Prostate gland (tissue), 2 donors: ENCODE measurements at regions not wholly inside any gene's neighbourhood (a gene's known extent, or its start where the extent isn't known, plus 50 kb on each side); places are given as distances from the start of the nearest gene placed in this dataset.

Experiments
- POLR2A ChIP-seq: fragments of 450-650 bp; IDR thresholded peaks from one replicate; pipeline ENCODE4 v1.6.1; 2016; ENCODE audit warnings: antibody characterized with exemption, mild to moderate bottlenecking
- POLR2AphosphoS5 ChIP-seq: sonication (generic); formaldehyde crosslinking; IDR thresholded peaks from one replicate; pipeline ENCODE4 v1.6.1; 2017; ENCODE audit warnings: antibody characterized with exemption
- TF ChIP-seq, protein P1 (sequence below), 4 experiments: fragments of 200-600 bp in 2 of 4; fragments of 450-650 bp in 2 of 4; sonication (generic) in 2 of 4; IDR thresholded peaks; 1 replicate in 3 of 4; 2 replicates in 1 of 4; pipeline ENCODE4 v1.5.1; 2016 to 2019; ENCODE audit warnings: antibody characterized with exemption in 4 of 4, mild to moderate bottlenecking in 2 of 4, moderate library complexity in 2 of 4

DNA sequence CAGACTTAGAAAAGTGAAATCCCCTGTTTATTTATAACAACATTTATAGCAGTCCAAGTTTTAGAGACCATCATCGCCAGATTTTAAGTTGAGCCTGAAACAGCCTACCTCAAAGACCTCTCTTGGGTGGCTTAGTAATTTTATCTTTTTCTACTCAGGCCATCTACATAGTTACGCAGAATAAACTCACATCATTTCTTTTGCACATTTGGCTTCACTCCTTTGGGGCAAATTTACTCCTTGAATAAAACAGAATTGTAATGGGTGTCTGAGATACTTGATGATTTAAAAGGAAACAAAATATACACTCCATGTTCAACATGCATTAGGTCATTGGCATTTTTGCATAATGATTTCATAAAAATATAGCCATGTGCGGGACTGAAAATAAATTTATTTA is 104.7 kb upstream of the TSPAN8 start:
- TF ChIP-seq, protein P1, sequence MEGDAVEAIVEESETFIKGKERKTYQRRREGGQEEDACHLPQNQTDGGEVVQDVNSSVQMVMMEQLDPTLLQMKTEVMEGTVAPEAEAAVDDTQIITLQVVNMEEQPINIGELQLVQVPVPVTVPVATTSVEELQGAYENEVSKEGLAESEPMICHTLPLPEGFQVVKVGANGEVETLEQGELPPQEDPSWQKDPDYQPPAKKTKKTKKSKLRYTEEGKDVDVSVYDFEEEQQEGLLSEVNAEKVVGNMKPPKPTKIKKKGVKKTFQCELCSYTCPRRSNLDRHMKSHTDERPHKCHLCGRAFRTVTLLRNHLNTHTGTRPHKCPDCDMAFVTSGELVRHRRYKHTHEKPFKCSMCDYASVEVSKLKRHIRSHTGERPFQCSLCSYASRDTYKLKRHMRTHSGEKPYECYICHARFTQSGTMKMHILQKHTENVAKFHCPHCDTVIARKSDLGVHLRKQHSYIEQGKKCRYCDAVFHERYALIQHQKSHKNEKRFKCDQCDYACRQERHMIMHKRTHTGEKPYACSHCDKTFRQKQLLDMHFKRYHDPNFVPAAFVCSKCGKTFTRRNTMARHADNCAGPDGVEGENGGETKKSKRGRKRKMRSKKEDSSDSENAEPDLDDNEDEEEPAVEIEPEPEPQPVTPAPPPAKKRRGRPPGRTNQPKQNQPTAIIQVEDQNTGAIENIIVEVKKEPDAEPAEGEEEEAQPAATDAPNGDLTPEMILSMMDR (IDR thresholded peaks at IDR 0.05) = no peak
- TF ChIP-seq POLR2AphosphoS5 = no peak
- no peak for TF ChIP-seq POLR2A
